ENCODE measurements at regions not wholly inside any gene's neighbourhood (a gene's known extent, or its start where the extent isn't known, plus 50 kb on each side); places are given as distances from the start of the nearest gene placed in this dataset.
"Not testable (repeated sequence)": the region's sequence is repeated elsewhere in the genome, so short reads cannot be mapped to it uniquely, and the experiment has no call there.

- Mint-ChIP-seq H3K9me3 (no peaks in the 10 kb centered on the region), H3K27ac (no peak overlapping the region), H3K4me1 (peaks cover 14% of the 10 kb centered on the region), H3K27me3 (ENCODE audit: low read depth) (peaks cover 13% of the 10 kb centered on the region), H3K36me3 (ENCODE audit: low read depth) (no peaks in the 10 kb centered on the region), H3K4me3 (no peak overlapping the region)
- no peak for TF ChIP-seq CTCF (IDR thresholded peaks at IDR 0.05; ENCODE audit: unreplicated experiment in 3 of 3)
Observed at GRCh38 chr10:124319926-124320391, 98.8 kb downstream of the OAT start.

- not testable (repeated sequence) for H3K36me3 Mint-ChIP-seq (ENCODE audit: low read depth); H3K27ac Mint-ChIP-seq; H3K4me3 Mint-ChIP-seq; H3K9me3 Mint-ChIP-seq
- peaks cover 13% of the 10 kb centered on the region for H3K27me3 Mint-ChIP-seq (ENCODE audit: low read depth)
- H3K4me1 Mint-ChIP-seq, result peaks cover 14% of the 10 kb centered on the region
Observed at GRCh38 chr10:124319520-124319919, 99.2 kb downstream of the OAT start.

DNA sequence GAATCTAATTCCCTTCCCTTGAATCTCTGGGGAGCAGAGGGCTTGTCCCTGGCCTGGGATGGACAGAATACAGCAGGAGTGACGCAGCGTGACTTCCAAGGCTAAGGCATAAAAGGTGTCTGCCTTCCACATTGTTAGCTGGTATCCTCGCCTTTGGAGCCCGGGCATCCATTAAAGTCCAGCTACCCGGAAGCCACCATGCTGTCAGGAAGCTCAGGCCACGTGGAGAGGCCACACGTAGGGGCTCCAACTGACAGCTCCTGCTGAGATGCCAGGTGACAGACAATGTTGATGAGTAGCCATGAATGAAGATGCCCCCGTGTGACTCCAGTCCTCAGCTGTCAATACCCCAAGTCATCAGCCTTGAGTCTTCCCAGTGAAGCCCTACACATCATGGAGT lies 99.9 kb downstream of the OAT start:
- no peaks in the 10 kb centered on the region for H3K9me3 Mint-ChIP-seq
- no peak for TF ChIP-seq CTCF (IDR thresholded peaks at IDR 0.05; ENCODE audit: unreplicated experiment in 3 of 3)
- no peak overlapping the region for H3K27ac Mint-ChIP-seq
- peaks cover 9% of the 10 kb centered on the region for H3K27me3 Mint-ChIP-seq (ENCODE audit: low read depth)
- H3K4me3 Mint-ChIP-seq, result no peak overlapping the region
- H3K36me3 Mint-ChIP-seq (ENCODE audit: low read depth), result no peaks in the 10 kb centered on the region
- H3K4me1 Mint-ChIP-seq, result peaks cover 14% of the 10 kb centered on the region

DNA sequence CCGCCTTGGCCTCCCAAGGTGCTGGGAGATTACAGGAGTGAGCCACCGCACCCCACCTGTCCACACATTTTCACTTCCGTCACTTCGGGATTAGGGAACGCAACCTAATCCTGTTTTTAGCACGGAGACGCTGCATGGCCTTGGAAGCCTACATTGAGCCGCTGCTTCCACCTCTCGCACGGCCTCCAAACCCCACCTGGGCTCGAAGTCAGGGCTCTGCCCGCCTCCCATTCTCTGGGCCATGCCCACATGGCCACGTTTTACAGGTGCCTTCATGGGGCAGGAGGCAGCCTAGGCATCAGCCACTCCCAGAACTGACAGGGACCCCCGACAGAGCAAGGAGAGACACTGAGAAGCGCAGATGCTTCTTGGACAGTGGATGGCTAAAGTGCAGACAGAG lies 100.6 kb downstream of the OAT start:
- Mint-ChIP-seq H3K27ac (no peak overlapping the region), H3K27me3 (ENCODE audit: low read depth) (peaks cover 16% of the 10 kb centered on the region), H3K36me3 (ENCODE audit: low read depth) (no peaks in the 10 kb centered on the region), H3K9me3 (no peaks in the 10 kb centered on the region), H3K4me1 (peaks cover 14% of the 10 kb centered on the region), H3K4me3 (no peak overlapping the region)
- TF ChIP-seq CTCF (IDR thresholded peaks at IDR 0.05; ENCODE audit: unreplicated experiment in 3 of 3), result no peak

GRCh38 chr10:124316326-124316725 lies 102.4 kb downstream of the OAT start:
- TF ChIP-seq CTCF (IDR thresholded peaks at IDR 0.05; ENCODE audit: unreplicated experiment in 3 of 3), result no peak
- Mint-ChIP-seq H3K4me3 (no peak overlapping the region), H3K27ac (no peak overlapping the region), H3K27me3 (ENCODE audit: low read depth) (peaks cover 10% of the 10 kb centered on the region), H3K9me3 (no peaks in the 10 kb centered on the region), H3K36me3 (ENCODE audit: low read depth) (no peaks in the 10 kb centered on the region), H3K4me1 (peaks cover 8% of the 10 kb centered on the region)

- H3K4me3 Mint-ChIP-seq, result no peak overlapping the region
- H3K36me3 Mint-ChIP-seq (ENCODE audit: low read depth), result no peaks in the 10 kb centered on the region
- no peaks in the 10 kb centered on the region for H3K9me3 Mint-ChIP-seq
- H3K4me1 Mint-ChIP-seq, result peaks cover 8% of the 10 kb centered on the region
- H3K27ac Mint-ChIP-seq, result no peak overlapping the region
- no peak for TF ChIP-seq CTCF (IDR thresholded peaks at IDR 0.05; ENCODE audit: unreplicated experiment in 3 of 3)
- peaks cover 10% of the 10 kb centered on the region for H3K27me3 Mint-ChIP-seq (ENCODE audit: low read depth)
Observed at GRCh38 chr10:124315591-124316270, 103.0 kb downstream of the OAT start.

Data from nephron (organoid).